NCI-H460 (cell line): ENCODE measurements at regions not wholly inside any gene's neighbourhood (a gene's known extent, or its start where the extent isn't known, plus 50 kb on each side); places are given as distances from the start of the nearest gene placed in this dataset.
A peak's percentile ranks its signal among the peaks of the same experiment; 100 is the strongest.

ENCODE experiments used
- DNase-seq: peaks from one replicate; pipeline ENCODE4 v3.0.0-alpha.2; 2016; ENCODE audit warnings: low read depth; ENCODE audit errors: extremely low read depth

DNA sequence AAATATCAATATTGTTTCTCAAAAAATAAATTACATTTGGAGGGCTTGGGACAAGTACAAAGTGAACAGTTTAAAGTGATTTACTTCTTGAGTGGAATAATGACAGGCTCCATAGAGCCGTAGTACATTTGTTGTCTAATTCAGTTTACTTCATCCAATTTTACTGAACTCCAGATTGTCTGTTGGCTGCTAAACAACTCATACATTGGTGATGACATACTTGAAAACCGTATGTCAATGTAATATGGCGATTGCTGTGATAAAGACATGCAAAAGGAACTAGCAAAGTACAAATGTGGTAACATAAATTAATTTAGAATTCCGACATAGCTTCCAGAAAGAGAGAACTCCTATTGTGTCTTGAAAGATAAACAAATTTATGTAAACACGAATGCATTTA lies 1197.5 kb upstream of the CDH18 start:
- no peak for DNase-seq

DNA sequence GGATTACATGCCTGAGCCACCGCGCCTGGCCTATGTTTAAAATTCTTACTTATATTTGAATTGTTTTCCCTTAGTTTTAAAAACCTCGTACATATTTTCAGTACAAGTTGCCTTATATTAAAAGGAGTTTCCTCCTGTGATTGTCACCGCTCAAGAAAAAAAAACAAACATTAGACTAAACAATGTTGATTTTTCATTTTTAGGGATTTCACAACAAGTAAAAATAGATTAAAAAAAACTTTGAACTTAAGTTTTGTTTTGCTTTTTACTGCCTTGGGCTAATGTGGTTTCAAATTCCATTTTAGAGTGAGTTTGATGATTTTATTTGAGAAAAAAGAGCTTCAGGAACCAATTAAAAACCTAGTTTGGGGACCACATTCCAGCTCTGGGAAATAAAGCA lies 1196.6 kb upstream of the CDH18 start:
- DNase-seq, result no peak

GRCh38 chr5:21181609-21182125 lies 1193.7 kb upstream of the CDH18 start:
- no peak for DNase-seq

DNA sequence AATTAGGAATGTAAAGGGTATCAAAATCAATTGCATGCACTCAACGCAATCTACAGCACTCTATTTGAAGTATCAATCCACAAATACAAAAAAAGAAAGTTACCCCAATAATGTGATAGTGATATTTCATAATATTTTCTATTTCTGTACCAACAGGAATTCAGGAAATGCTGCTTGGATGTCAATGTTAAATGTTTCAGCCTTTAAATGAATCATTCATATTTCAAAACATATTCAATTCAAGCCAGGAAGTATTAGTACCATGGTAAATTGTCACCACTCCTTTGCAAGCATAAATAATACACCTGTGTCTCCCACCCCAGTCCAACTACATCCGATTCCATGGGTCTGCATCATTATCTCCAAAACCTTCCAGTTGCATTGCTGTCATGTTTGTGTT lies 1185.5 kb upstream of the CDH18 start:
- DNase-seq, result no peak

DNA sequence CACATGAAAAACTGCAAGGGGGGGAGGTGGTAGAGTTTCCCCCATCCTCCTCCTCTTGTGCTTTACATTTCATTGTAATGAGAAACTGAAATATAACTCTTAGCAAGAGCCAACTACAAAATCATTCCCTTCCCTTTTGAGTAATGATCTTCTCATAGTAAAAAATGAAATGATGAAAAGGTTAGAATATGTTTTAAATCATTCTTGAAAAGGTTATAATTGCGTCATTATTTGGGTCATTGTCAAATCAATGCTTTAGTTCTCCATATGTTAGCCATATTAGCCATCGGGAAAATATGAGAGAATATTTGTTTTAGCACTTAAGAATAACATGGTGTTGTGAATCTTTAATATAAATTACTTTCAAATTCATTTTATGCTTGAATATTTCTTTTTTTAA lies 1185.0 kb upstream of the CDH18 start:
- no peak for DNase-seq

DNA sequence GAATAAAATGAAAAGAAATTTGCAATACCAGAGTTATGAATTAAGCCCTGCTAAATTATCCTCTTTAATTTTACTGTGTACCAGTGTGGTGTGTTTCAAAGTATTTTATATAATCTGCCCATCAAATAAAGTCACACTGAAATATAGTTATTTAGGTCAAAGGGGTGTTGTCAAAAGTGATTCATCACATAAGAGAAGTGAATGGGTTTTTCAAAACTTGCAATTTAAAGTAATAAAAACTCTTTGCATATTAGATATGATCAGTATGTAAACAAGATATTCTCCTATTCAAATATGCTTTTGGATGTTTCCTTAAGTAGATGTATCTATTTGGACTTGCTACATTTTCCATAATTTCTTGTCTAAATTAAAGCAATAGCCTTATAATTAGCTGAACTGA lies 1183.0 kb upstream of the CDH18 start:
- no peak for DNase-seq

DNA sequence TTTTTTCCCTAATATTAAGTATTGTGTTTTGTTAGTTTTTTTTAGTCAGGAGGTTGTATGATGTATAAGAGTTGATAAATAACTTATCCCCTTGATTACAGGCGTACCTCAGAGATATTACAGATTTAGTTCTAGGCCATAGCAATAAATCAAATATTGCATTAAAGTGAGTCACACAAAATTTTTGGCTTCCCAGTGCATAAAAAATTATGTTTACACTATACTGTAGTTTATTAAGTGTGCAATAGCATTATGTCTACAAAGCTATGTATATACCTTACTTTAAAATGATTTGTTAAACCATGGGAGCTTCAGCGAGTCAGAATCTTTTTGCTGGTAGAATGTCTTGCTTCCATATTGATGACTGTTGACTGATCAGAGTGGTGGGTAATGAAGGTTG lies 1180.6 kb upstream of the CDH18 start:
- DNase-seq, result no peak

DNA sequence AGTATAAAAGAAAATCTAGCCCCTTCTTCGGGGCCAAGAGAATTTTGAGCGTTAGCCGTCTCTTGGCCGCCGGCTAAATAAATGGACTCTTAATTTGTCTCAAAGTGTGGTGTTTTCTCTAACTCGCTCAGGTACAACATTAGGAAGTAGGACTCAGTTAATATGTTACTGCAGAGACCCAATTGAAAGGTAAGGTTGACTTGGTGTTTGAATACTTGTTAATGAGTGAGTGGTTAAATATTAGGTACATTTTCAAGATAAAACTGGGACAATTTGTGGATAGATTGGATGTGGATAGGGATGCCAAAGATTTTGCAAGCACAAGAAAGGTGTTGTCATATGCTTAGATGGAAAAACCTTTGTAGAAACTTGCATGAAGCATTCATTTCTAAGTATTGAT lies 1177.3 kb upstream of the CDH18 start:
- DNase-seq, result no peak

GRCh38 chr5:21164425-21164824 lies 1176.4 kb upstream of the CDH18 start:
- DNase-seq, result no peak

DNA sequence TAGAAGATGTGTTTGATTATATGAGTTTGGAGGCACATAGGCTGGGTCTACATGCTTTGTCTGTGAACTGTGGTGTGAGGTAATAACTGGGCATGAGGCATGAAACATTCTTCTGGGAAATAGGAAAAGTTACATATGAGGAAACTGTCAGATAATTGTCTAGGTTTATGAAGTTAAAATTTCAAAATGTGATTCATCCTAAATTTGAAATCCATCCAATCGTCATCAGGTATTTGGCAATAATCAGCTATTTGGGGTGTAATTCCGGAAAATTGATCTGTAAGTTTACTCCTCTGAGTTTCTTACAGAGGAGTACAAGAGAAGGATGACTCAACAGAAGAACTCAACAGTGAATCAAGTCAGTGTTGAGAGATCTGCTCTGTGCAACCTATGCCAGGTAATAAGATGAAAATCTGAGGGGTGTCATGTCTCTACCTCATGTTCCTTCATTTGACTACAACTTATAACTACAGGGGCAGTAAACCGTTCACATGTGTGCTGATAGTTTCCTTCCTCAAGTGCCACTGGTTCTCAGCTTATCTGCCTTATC lies 1171.6 kb upstream of the CDH18 start:
- no peak for DNase-seq

DNA sequence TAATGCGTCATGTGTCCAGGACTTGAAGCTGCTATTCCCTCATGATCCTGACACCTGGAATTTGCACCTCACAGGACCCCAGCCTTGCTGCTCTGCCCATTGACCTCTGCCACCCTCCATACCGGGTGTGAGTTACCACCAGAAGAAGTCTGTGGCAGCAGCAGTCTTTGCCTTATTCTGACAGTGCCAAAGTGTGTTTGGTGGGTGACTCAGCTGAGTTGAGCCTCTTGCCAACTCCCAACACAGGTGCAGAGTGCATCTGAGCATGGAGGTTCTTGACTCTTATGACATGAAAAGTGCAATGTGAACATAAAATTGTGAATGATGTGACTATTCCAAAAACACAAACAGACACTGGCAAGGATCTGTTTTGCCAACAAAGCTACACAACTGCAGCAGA lies 1166.5 kb upstream of the CDH18 start:
- no peak for DNase-seq

DNA sequence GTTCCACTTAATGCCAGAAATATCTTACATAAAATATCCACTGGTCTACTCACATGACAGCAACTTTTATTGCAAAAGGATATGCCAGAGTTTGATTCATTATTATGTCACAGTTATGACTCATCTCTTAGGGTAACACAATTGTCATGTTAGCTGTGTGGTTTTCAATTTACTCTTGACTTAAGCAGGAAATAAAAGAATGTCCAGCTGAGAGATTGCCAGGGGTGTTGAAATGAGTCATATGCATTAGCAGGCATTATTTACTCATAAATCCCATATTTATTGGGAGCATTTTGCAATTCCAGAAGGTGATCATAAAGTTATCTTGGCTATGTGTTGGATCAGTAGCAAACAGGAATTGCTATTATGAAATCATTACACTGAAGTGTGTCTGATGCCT lies 1164.6 kb upstream of the CDH18 start:
- DNase-seq, result peak; percentile 76

DNA sequence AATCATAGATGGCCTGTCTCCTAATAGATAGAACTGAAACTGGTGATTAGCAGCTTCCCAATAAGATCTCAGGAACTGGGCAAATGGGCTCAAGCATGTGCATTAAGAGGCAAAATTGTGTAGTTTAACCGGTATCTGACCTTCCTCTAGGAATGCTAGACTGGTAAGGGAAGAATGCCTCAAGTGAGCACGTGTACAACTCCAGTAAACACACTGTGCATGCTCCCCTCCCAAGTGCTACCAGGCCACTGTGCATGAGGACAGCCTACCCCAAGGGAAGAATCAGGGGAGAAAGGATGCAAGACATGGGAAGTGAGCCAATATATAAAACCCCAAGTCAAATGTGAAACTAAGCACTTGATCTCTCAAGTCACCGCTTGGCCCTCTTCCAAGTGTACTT lies 1157.4 kb upstream of the CDH18 start:
- DNase-seq, result no peak

DNA sequence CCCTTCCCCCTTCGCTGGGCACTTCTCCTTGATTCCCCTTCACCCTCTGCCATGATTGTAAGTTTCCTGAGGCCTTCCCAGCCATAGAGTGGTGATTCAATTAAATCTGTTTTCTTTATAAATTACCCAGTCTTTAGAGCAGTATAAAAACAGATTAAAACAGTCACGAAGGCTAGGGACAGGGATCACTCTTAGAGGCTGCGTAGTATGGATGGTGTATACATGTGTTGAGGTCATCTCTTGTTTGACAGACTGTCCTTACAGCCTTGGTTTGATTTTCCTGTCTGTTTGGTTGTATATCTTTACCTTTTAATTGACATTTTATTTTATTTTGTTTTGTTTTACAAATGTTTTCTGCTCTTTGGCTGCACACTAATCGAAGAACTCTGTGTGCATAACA lies 1155.7 kb upstream of the CDH18 start:
- DNase-seq, result no peak

GRCh38 chr5:21142791-21143190 lies 1154.8 kb upstream of the CDH18 start:
- DNase-seq, result no peak

DNA sequence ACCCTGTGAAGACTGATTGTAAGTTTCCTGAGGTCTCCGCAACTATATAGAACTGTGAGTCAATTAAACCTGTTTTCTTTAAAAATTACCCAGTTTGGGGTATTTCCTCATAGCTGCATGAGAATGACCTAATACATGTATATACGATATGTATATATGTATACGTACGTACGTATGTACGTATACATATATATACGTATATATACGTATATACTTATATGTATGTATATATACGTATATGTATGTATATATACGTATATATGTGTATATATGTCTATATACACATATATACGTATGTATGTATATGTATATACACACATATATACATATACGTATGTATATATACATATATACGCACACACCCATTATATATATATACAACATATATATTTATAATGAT lies 1153.0 kb upstream of the CDH18 start:
- no peak for DNase-seq

DNA sequence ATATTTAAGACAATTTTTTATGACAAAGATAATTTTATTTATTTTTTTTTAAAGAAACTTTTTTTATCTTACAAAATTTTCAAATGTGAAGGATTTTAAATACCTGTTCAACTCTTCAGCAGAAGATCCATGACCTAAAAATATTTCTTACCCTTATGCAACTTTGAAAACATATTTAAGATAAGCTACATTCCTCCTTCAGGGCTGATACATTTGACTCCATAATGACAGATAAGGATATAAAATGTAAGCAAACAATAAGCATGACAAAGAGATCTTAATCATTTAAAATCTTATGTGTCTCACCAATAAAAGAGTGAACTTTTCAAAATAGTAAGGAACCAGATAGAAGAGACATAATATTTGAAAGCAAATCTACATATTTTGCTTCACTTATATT lies 1138.2 kb upstream of the CDH18 start:
- no peak for DNase-seq

DNA sequence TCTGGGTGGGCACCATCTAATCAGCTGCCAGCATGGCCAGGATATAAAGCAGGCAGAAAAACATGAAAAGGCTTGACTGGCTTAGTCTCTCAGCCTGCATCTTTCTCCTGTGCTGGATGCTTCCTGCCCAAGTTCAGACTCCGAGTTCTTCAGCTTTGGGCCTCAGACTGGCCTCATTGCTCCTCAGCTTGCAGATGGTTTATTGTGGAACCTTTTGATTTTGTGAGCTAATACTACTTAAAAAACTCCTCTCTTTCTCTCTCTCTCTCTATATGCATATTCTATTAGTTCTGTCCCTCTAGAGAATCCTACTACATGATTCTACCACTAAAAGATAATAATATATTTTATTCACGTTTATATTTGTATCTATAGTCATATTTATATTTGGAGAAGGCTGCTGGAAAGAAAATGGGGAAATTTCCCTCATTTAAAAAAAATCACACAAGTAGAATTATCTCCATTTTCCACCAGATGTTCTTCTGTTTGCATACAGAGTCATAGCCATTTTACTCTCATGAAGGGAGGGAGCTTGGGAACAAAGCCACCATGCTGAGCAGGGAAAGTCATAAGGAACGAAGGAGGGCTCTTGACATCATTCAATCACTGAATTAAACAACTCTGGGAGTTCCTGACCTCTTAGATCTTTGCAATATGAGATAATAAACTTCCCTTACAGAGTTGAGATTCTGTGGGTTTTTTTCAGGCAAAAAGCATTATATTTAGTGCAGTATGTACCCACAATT lies 1137.4 kb upstream of the CDH18 start:
- no peak for DNase-seq

- DNase-seq, result no peak
These were observed 1133.2 kb upstream of the CDH18 start for GRCh38 chr5:21121213-21121612.

DNA sequence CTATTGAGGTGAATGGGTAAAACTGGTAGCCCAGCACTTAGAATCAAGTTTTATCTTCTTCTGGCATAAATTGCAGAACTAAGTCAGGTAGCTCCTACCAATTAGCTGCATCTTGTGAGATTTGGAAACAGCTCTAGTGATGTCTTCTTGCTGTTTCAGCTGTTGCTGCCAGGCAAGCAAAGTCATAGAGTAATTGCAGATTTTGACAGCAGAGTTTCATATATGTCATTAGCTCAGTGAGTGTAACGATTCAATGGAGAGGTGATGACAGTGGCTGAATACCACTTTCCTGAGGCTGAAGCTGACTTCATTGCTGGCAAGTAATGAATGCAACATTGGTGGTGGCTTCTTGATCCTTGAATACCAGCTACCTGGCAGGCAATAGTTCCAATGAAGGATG lies 1109.7 kb upstream of the CDH18 start:
- no peak for DNase-seq

- no peak for DNase-seq
These were observed 1106.6 kb upstream of the CDH18 start for GRCh38 chr5:21094619-21095018.

DNA sequence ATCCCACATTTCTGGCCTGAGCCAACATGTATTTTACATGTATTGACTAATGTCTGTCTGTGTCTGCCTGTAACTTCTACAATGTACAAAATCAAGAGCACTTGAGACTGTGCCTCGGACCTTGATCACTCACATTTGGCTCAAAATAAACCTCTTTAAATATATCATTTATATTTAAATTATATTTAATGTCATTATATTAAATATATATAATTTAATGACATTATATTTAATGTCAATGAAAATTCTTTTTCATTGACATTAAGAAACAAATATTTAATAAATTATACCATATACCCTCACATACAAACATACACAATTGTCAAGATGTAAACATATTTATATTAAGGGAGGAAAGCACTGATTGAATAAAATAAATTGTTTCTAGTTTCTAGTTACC lies 1099.8 kb upstream of the CDH18 start:
- no peak for DNase-seq

- no peak for DNase-seq
These were observed 1097.8 kb upstream of the CDH18 start for GRCh38 chr5:21085791-21086190.
